H1 (cell line): ENCODE measurements at regions not wholly inside any gene's neighbourhood (a gene's known extent, or its start where the extent isn't known, plus 50 kb on each side); places are given as distances from the start of the nearest gene placed in this dataset.

ENCODE experiments used
- CTCF ChIA-PET: fragments of 300-600 bp; sonication (Branson Sonifier 250); formaldehyde crosslinking; loops from one replicate; lab custom pipeline; 2021; ENCODE audit not compliant: partially characterized antibody; lab: Charles Lee
- POLR2A ChIA-PET: fragments of 300-600 bp; sonication (Branson Sonifier 250); formaldehyde crosslinking; loops from one replicate; lab custom pipeline; 2021; ENCODE audit warnings: inconsistent platforms; ENCODE audit not compliant: partially characterized antibody; lab: Charles Lee
- DNase-seq, 2 experiments: peaks; one replicate each; pipeline versions ENCODE4 v3.0.0 to v3.0.0-alpha.2; 2010 to 2022; ENCODE audit warnings: low spot score in 2 of 2, low read depth in 1 of 2, mixed read lengths in 1 of 2
- FAIRE-seq: peaks from 2 replicates; lab custom pipeline; 2011; peaks lifted over from hg19 to GRCh38; lab: Jason Lieb, UNC
- H2AFZ ChIP-seq: 2 replicates; pipeline ENCODE4 v1.8.1; 2012; ENCODE audit warnings: low read length, inconsistent platforms
- H2AK5ac ChIP-seq: 2 replicates; pipeline ENCODE4 v1.6.1; 2013; ENCODE audit warnings: low read depth, low read length
- H2BK120ac ChIP-seq: replicated peaks from 2 replicates; pipeline ENCODE3; 2013; ENCODE audit warnings: low read depth, low read length, inconsistent platforms
- H2BK12ac ChIP-seq: 2 replicates; pipeline ENCODE4 v1.6.1; 2013; ENCODE audit warnings: low read depth, low read length
- H2BK15ac ChIP-seq: 2 replicates; pipeline ENCODE4 v1.6.1; 2013; ENCODE audit warnings: low read length
- H2BK20ac ChIP-seq: 2 replicates; pipeline ENCODE4 v1.6.1; 2013; ENCODE audit warnings: low read length
- H2BK5ac ChIP-seq: 2 replicates; pipeline ENCODE4 v1.6.1; 2013; ENCODE audit warnings: low read depth, low read length
- H3K14ac ChIP-seq: 2 replicates; pipeline ENCODE4 v1.6.1; 2013; ENCODE audit warnings: inconsistent platforms; ENCODE audit not compliant: insufficient read length
- H3K18ac ChIP-seq: 2 replicates; pipeline ENCODE4 v1.6.1; 2013; ENCODE audit warnings: low read length; ENCODE audit errors: extremely low read depth
- H3K23ac ChIP-seq: 2 replicates; pipeline ENCODE4 v1.6.1; 2013; ENCODE audit warnings: inconsistent platforms; ENCODE audit not compliant: insufficient read length
- H3K23me2 ChIP-seq: 2 replicates; pipeline ENCODE4 v1.6.1; 2013; ENCODE audit warnings: low read depth, low read length
- H3K27ac ChIP-seq: 2 replicates; pipeline ENCODE4 v1.6.1; 2011; ENCODE audit warnings: low read depth, low read length, inconsistent platforms
- H3K27me3 ChIP-seq, 4 experiments: replicated peaks in 1 of 4; 1 replicate in 1 of 4; 2 replicates in 3 of 4; pipeline versions ENCODE4 v1.6.1 to v1.8.1; 2011 to 2013; ENCODE audit warnings: low read length in 3 of 4, mild to moderate bottlenecking in 3 of 4, inconsistent platforms in 2 of 4, mixed read lengths in 2 of 4, moderate library complexity in 1 of 4; ENCODE audit not compliant: control insufficient read depth in 3 of 4, insufficient read depth in 3 of 4; ENCODE audit errors: extremely low read depth in 1 of 4
- H3K36me3 ChIP-seq, 4 experiments: 2 replicates each; pipeline versions ENCODE4 v1.6.1 to v1.8.1; 2011 to 2013; ENCODE audit warnings: mild to moderate bottlenecking in 4 of 4, low read length in 3 of 4, moderate library complexity in 2 of 4, control low read depth in 1 of 4, inconsistent platforms in 1 of 4; ENCODE audit not compliant: insufficient read depth in 4 of 4, control insufficient read depth in 2 of 4
- H3K4ac ChIP-seq: replicated peaks from 2 replicates; pipeline ENCODE3; 2013; ENCODE audit warnings: low read length, low read depth, mixed read lengths, inconsistent platforms; ENCODE audit not compliant: insufficient read length
- H3K4me1 ChIP-seq, 4 experiments: replicated peaks in 1 of 4; 1 replicate in 1 of 4; 2 replicates in 3 of 4; pipeline versions ENCODE4 v1.6.1 to v1.8.1; 2011 to 2013; ENCODE audit warnings: low read length in 3 of 4, inconsistent platforms in 2 of 4, mixed read lengths in 1 of 4; ENCODE audit not compliant: insufficient read depth in 4 of 4, control insufficient read depth in 3 of 4
- H3K4me2 ChIP-seq, 2 experiments: 2 replicates each; pipeline versions ENCODE4 v1.6.1 to v1.8.1; 2011 to 2013; ENCODE audit warnings: low read depth in 2 of 2, low read length in 2 of 2, control low read depth in 1 of 2, inconsistent platforms in 1 of 2, mild to moderate bottlenecking in 1 of 2; ENCODE audit not compliant: insufficient read depth in 1 of 2
- H3K4me3 ChIP-seq, 4 experiments: fragments of 200-600, 300-600 bp in 1 of 4; sonication (generic), shearing (Covaris generic), sonication (Bioruptor Twin) in 1 of 4; 2 replicates each; pipeline versions ENCODE4 v1.5.1 to v1.8.1; 2011 to 2016; ENCODE audit warnings: low read length in 4 of 4, low read depth in 3 of 4, control low read depth in 2 of 4, inconsistent platforms in 2 of 4, mild to moderate bottlenecking in 2 of 4, mixed read lengths in 1 of 4, moderate library complexity in 1 of 4; ENCODE audit not compliant: insufficient read depth in 2 of 4; ENCODE audit errors: extremely low read depth in 1 of 4
- H3K56ac ChIP-seq: replicated peaks from 2 replicates; pipeline ENCODE3; 2013; ENCODE audit warnings: low read depth, mild to moderate bottlenecking, mixed read lengths, low read length, inconsistent platforms; ENCODE audit not compliant: insufficient read length
- H3K79me1 ChIP-seq: 2 replicates; pipeline ENCODE4 v1.6.1; 2013; ENCODE audit warnings: low read depth, low read length, control low read depth
- H3K79me2 ChIP-seq, 2 experiments: 2 replicates each; pipeline versions ENCODE4 v1.6.1 to v1.8.1; 2012 to 2013; ENCODE audit warnings: low read length in 2 of 2, mild to moderate bottlenecking in 2 of 2, inconsistent platforms in 1 of 2; ENCODE audit not compliant: insufficient read depth in 2 of 2, control insufficient read depth in 1 of 2
- H3K9ac ChIP-seq, 4 experiments: replicated peaks in 1 of 4; 1 replicate in 1 of 4; 2 replicates in 3 of 4; pipeline versions ENCODE4 v1.6.1 to v1.8.1; 2011 to 2013; ENCODE audit warnings: low read depth in 3 of 4, low read length in 3 of 4, control low read depth in 2 of 4, mild to moderate bottlenecking in 2 of 4, moderate library complexity in 2 of 4, inconsistent platforms in 1 of 4; ENCODE audit errors: extremely low read depth in 1 of 4
- H3K9me3 ChIP-seq, 2 experiments: 2 replicates each; pipeline versions ENCODE4 v1.6.1 to v1.8.1; 2012 to 2013; ENCODE audit warnings: mild to moderate bottlenecking in 2 of 2, moderate library complexity in 2 of 2, control low read depth in 1 of 2, inconsistent platforms in 1 of 2, low read depth in 1 of 2, low read length in 1 of 2, mixed read lengths in 1 of 2; ENCODE audit not compliant: insufficient read depth in 2 of 2
- H4K20me1 ChIP-seq, 2 experiments: replicated peaks in 1 of 2; 2 replicates each; pipeline versions ENCODE3 to v1.8.1; 2011 to 2013; ENCODE audit warnings: inconsistent platforms in 2 of 2, low read length in 2 of 2, mild to moderate bottlenecking in 1 of 2; ENCODE audit not compliant: insufficient read depth in 2 of 2, control insufficient read depth in 1 of 2
- H4K5ac ChIP-seq: 2 replicates; pipeline ENCODE4 v1.6.1; 2013; ENCODE audit warnings: low read length, low read depth, mixed read lengths, inconsistent platforms; ENCODE audit not compliant: insufficient read length
- H4K8ac ChIP-seq: 2 replicates; pipeline ENCODE4 v1.8.0; 2013; ENCODE audit warnings: mild to moderate bottlenecking, moderate library complexity, low read length, inconsistent platforms; ENCODE audit not compliant: insufficient read depth; ENCODE audit errors: extremely low read depth
- H4K91ac ChIP-seq: replicated peaks from 2 replicates; pipeline ENCODE3; 2013; ENCODE audit warnings: low read length, mixed read lengths, inconsistent platforms; ENCODE audit not compliant: insufficient read length
- CBX5 ChIP-seq: fragments of 300-800, 300-1000 bp; sonication (generic); IDR thresholded peaks from 2 replicates; pipeline ENCODE4 v1.7.1; 2016; ENCODE audit warnings: antibody characterized with exemption, low read length, low read depth
- RFX5 ChIP-seq: IDR thresholded peaks from 2 replicates; pipeline ENCODE4 v1.6.1; 2011; ENCODE audit warnings: low read depth, low read length, improper control_type of control experiment, borderline replicate concordance
- WGBS, 2 experiments: shearing (Covaris generic) in 1 of 2; methylation state at CpG; one replicate each; pipeline versions ENCODE4 v1.1.6 to v1.1.7; 2013 to 2015; ENCODE audit warnings: low lambda C conversion rate in 2 of 2, mixed read lengths in 2 of 2, inconsistent platforms in 1 of 2, low coverage in 1 of 2, missing lambda C conversion rate in 1 of 2; ENCODE audit not compliant: insufficient replicate concordance in 2 of 2, insufficient coverage in 1 of 2, insufficient read length in 1 of 2; ENCODE audit errors: extremely low coverage in 1 of 2, missing lambda C conversion rate in 1 of 2; 5-methylcytosine and 5-hydroxymethylcytosine counted together

DNA sequence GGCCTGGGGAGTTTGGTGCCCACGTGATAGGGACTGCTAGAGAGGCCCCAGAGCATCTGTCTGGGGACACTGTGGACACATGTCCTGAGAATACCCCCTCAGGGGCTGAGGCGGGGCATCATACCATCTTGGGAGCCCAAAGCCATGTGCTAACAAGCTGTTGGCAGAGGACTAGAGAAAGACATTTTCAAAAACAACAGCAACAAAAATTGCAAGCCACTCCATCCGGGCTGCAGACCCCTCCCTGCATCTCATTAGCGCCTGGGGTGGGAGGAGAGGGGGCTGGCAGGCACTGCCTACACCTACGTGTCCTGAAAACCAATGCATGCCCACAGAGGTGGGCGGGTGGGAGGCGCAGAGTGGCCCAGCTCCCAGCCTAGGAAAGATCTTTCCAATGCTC, 507.4 kb upstream of the PODXL start:
- no peaks in the 10 kb centered on the region for H3K79me1 ChIP-seq

More for the DNA sequence above, 507.4 kb upstream of the PODXL start:
- Histone ChIP-seq H4K5ac (no peak overlapping the region), H4K91ac (no peak overlapping the region), H4K8ac (no peak overlapping the region), H3K4me2 (no peak overlapping the region), H4K20me1 (no peaks in the 10 kb centered on the region), H3K27me3 (no peaks in the 10 kb centered on the region; a peak in 1 of 7 replicates), H3K56ac (no peak overlapping the region), H3K23ac (no peak overlapping the region), H2BK20ac (no peak overlapping the region), H3K4ac (no peak overlapping the region), H3K23me2 (no peaks in the 10 kb centered on the region; the same call in 1 of the 2 replicates), H3K4me3 (no peak overlapping the region), H3K79me2 (no peaks in the 10 kb centered on the region), H2AK5ac (no peak overlapping the region), H2BK5ac (no peak overlapping the region), H2BK15ac (no peak overlapping the region), H3K4me1 (no peaks in the 10 kb centered on the region; a peak in 1 of 7 replicates), H2BK12ac (no peak overlapping the region)
- CTCF ChIA-PET, result interaction anchor here (1.0 to 2.2 kb wide), 4 partner anchors 8 to 16 kb away, joined by 3 to 8 read pairs (median 4); no protein-coding TSS in a partner anchor
- DNase-seq (no peak), FAIRE-seq (no peak)
- TF ChIP-seq RFX5 (no peak), CBX5 (no peak)
- TF ChIP-seq, all 59 proteins: peak for 0
- no peak overlapping the region for H3K9ac ChIP-seq
- no peaks in the 10 kb centered on the region for H3K36me3 ChIP-seq
- no peak overlapping the region for H3K27ac ChIP-seq
- no peak overlapping the region for H2BK120ac ChIP-seq
- POLR2A ChIA-PET, result no interaction called here
- H3K9me3 ChIP-seq, result no peaks in the 10 kb centered on the region
- 90% methylated on average over 5 of the region's 7 CpGs; no CpG with 5 or more reads in 1 of the 2 experiments for WGBS, 2 experiments
- no peak overlapping the region for H2AFZ ChIP-seq
- H3K18ac ChIP-seq, result no peak overlapping the region
- H3K14ac ChIP-seq, result no peak overlapping the region
